MCF 10A (cell line): ENCODE measurements at regions not wholly inside any gene's neighbourhood (a gene's known extent, or its start where the extent isn't known, plus 50 kb on each side); places are given as distances from the start of the nearest gene placed in this dataset.

Experiments used
- BruUV-seq: library from RNA; stranded (reverse); fragments of 400-500 nt; replicated peaks from 2 replicates; lab custom pipeline; 2021; lab: Mats Ljungman, UMichigan
- CTCF ChIA-PET: fragments of 300-600 bp; sonication (Branson Sonifier 250); formaldehyde crosslinking; extraction: SDS; loops from one replicate; lab custom pipeline; 2021; ENCODE audit warnings: antibody characterized with exemption, inconsistent platforms; lab: Yijun Ruan, JAX
- POLR2A ChIA-PET: fragments of 300-600, 350-650 bp; sonication (Branson Sonifier 250); formaldehyde crosslinking; extraction: SDS; loops from one replicate; lab custom pipeline; 2020; ENCODE audit warnings: antibody characterized with exemption, inconsistent platforms; lab: Yijun Ruan, JAX
- DNase-seq: peaks from one replicate; pipeline ENCODE4 v3.0.0-alpha.2; 2018; ENCODE audit not compliant: unreplicated experiment
- H3K27ac Mint-ChIP-seq: one replicate; pipeline ENCODE4 v1.8.0; 2022; ENCODE audit warnings: mild to moderate bottlenecking, low read depth, mixed read lengths; ENCODE audit not compliant: unreplicated experiment
- H3K27me3 Mint-ChIP-seq: one replicate; pipeline ENCODE4 v1.8.0; 2022; ENCODE audit warnings: mixed read lengths; ENCODE audit not compliant: insufficient read depth, unreplicated experiment
- H3K36me3 Mint-ChIP-seq: one replicate; pipeline ENCODE4 v1.8.0; 2022; ENCODE audit warnings: mild to moderate bottlenecking, moderate library complexity, mixed read lengths; ENCODE audit not compliant: insufficient read depth, unreplicated experiment
- H3K4me1 Mint-ChIP-seq: one replicate; pipeline ENCODE4 v1.8.0; 2022; ENCODE audit warnings: mixed read lengths; ENCODE audit not compliant: insufficient read depth, unreplicated experiment
- H3K4me3 Mint-ChIP-seq: one replicate; pipeline ENCODE4 v1.8.0; 2022; ENCODE audit warnings: mild to moderate bottlenecking, moderate library complexity, mixed read lengths; ENCODE audit not compliant: unreplicated experiment
- H3K9me3 Mint-ChIP-seq: one replicate; pipeline ENCODE4 v1.8.0; 2022; ENCODE audit warnings: mixed read lengths; ENCODE audit not compliant: unreplicated experiment
- CTCF ChIP-seq: fragments of 200-600 bp; IDR thresholded peaks from one replicate; pipeline ENCODE4 v1.8.0; 2022; ENCODE audit warnings: antibody characterized with exemption, mild to moderate bottlenecking; ENCODE audit not compliant: unreplicated experiment
- intact Hi-C: fragments of 100-400 bp; cut with micrococcal nuclease; formaldehyde crosslinking; loops from 2 replicates; pipeline ENCODE4 v1.14.1; 2022

- Mint-ChIP-seq H3K27me3 (no peaks in the 10 kb centered on the region), H3K4me1 (no peaks in the 10 kb centered on the region), H3K27ac (no peak overlapping the region), H3K4me3 (no peak overlapping the region), H3K9me3 (no peaks in the 10 kb centered on the region), H3K36me3 (no peaks in the 10 kb centered on the region)
- POLR2A ChIA-PET: no interaction called here
- CTCF ChIA-PET: interaction anchor here (1.5 kb wide), 1 partner anchor 11 kb away, joined by 4 read pairs; no protein-coding TSS in a partner anchor
- TF ChIP-seq CTCF: no peak
- DNase-seq: no peak
- no TSS peak for BruUV-seq
- intact Hi-C loops: no loop called here
Observed at GRCh38 chr5:8897316-8897715, 648.6 kb downstream of the SEMA5A start.

GRCh38 chr5:8905021-8905420 lies 640.9 kb downstream of the SEMA5A start:
- BruUV-seq: no TSS peak
- no peak for TF ChIP-seq CTCF
- Mint-ChIP-seq H3K9me3 (no peaks in the 10 kb centered on the region), H3K27ac (peak overlapping the region; percentile 94), H3K27me3 (no peaks in the 10 kb centered on the region), H3K4me3 (no peak overlapping the region), H3K4me1 (peaks cover 37% of the 10 kb centered on the region), H3K36me3 (peaks cover 6% of the 10 kb centered on the region)
- CTCF ChIA-PET: interaction anchor here (0.6 to 0.7 kb wide), 3 partner anchors 75 to 1004 kb away, joined by 3 read pairs; no protein-coding TSS in a partner anchor
- POLR2A ChIA-PET: no interaction called here
- DNase-seq: peak; percentile 88
- intact Hi-C loops: loop anchor here (5.0 kb wide), 5 partner anchors 43 to 448 kb away; no protein-coding TSS in a partner anchor

- peak overlapping the region; percentile 59 for H3K4me3 Mint-ChIP-seq
- peaks cover 6% of the 10 kb centered on the region for H3K36me3 Mint-ChIP-seq
- ChIA-PET CTCF (interaction anchor here (1.2 to 1.6 kb wide), 2 partner anchors 77 to 78 kb away, joined by 3 to 5 read pairs; no protein-coding TSS in a partner anchor), POLR2A (interaction anchor here (0.6 to 2.3 kb wide), 11 partner anchors 66 to 449 kb away, joined by 3 to 11 read pairs (median 5); no protein-coding TSS in a partner anchor)
- TF ChIP-seq CTCF: no peak
- TSS peak; percentile 77 for BruUV-seq
- peak overlapping the region; percentile 94 for H3K27ac Mint-ChIP-seq
- no peaks in the 10 kb centered on the region for H3K27me3 Mint-ChIP-seq
- H3K4me1 Mint-ChIP-seq: peaks cover 37% of the 10 kb centered on the region
- no peaks in the 10 kb centered on the region for H3K9me3 Mint-ChIP-seq
- DNase-seq: peak; percentile 95
- intact Hi-C loops: loop anchor here (5.0 kb wide), 5 partner anchors 44 to 449 kb away; no protein-coding TSS in a partner anchor
Observed at GRCh38 chr5:8906303-8906967, 639.4 kb downstream of the SEMA5A start.

- CTCF ChIA-PET: interaction anchor here (0.6 to 1.6 kb wide), 10 partner anchors 11 to 561 kb away, joined by 3 to 6 read pairs (median 4); no protein-coding TSS in a partner anchor
- intact Hi-C loops: loop anchor here (1.0 to 5.0 kb wide), 7 partner anchors 45 to 450 kb away; no protein-coding TSS in a partner anchor
Observed at GRCh38 chr5:8907168-8907868, 638.6 kb downstream of the SEMA5A start.

More at GRCh38 chr5:8907168-8907868, 638.6 kb downstream of the SEMA5A start:
- Mint-ChIP-seq H3K27me3 (no peaks in the 10 kb centered on the region), H3K27ac (peak overlapping the region; percentile 94), H3K4me1 (peaks cover 37% of the 10 kb centered on the region), H3K4me3 (peak overlapping the region; percentile 59), H3K36me3 (peaks cover 6% of the 10 kb centered on the region), H3K9me3 (no peaks in the 10 kb centered on the region)
- no peak for TF ChIP-seq CTCF
- DNase-seq: peak; percentile 74
- no TSS peak for BruUV-seq
- POLR2A ChIA-PET: interaction anchor here (0.6 to 2.3 kb wide), 9 partner anchors 67 to 450 kb away, joined by 3 to 11 read pairs (median 6); no protein-coding TSS in a partner anchor
